ENCODE measurements at regions not wholly inside any gene's neighbourhood (a gene's known extent, or its start where the extent isn't known, plus 50 kb on each side); places are given as distances from the start of the nearest gene placed in this dataset.
A peak's percentile ranks its signal among the peaks of the same experiment; 100 is the strongest.

- Histone ChIP-seq H3K4me3 (ENCODE audit: low read depth, low read length) (no peak overlapping the region), H3K36me3 (ENCODE audit: control insufficient read depth, insufficient read depth, low read length) (no peaks in the 10 kb centered on the region), H3K27me3 (ENCODE audit: control insufficient read depth, insufficient read depth, low read length) (no peaks in the 10 kb centered on the region)
- DNase-seq (ENCODE audit: low read depth): peak; percentile 37
- no peak for TF ChIP-seq CTCF (IDR thresholded peaks at IDR 0.05; ENCODE audit: insufficient read depth, low read length, poor library complexity, severe bottlenecking)
These were observed 312.0 kb upstream of the EDIL3 start for GRCh38 chr5:84696651-84697050.

GRCh38 chr5:84695330-84695729 lies 310.6 kb upstream of the EDIL3 start:
- no peak for TF ChIP-seq CTCF (IDR thresholded peaks at IDR 0.05; ENCODE audit: insufficient read depth, low read length, poor library complexity, severe bottlenecking)
- Histone ChIP-seq H3K36me3 (ENCODE audit: control insufficient read depth, insufficient read depth, low read length) (no peaks in the 10 kb centered on the region), H3K4me3 (ENCODE audit: low read depth, low read length) (no peak overlapping the region), H3K27me3 (ENCODE audit: control insufficient read depth, insufficient read depth, low read length) (no peaks in the 10 kb centered on the region)
- no peak for DNase-seq (ENCODE audit: low read depth)

GRCh38 chr5:84693256-84693655 lies 308.6 kb upstream of the EDIL3 start:
- no peak overlapping the region for H3K4me3 ChIP-seq (ENCODE audit: low read depth, low read length)
- H3K36me3 ChIP-seq (ENCODE audit: control insufficient read depth, insufficient read depth, low read length): no peaks in the 10 kb centered on the region
- TF ChIP-seq CTCF (IDR thresholded peaks at IDR 0.05; ENCODE audit: insufficient read depth, low read length, poor library complexity, severe bottlenecking): no peak
- DNase-seq (ENCODE audit: low read depth): no peak
- no peaks in the 10 kb centered on the region for H3K27me3 ChIP-seq (ENCODE audit: control insufficient read depth, insufficient read depth, low read length)

GRCh38 chr5:84688566-84688965 lies 303.9 kb upstream of the EDIL3 start:
- DNase-seq (ENCODE audit: low read depth): no peak
- TF ChIP-seq CTCF (IDR thresholded peaks at IDR 0.05; ENCODE audit: insufficient read depth, low read length, poor library complexity, severe bottlenecking): no peak
- Histone ChIP-seq H3K27me3 (ENCODE audit: control insufficient read depth, insufficient read depth, low read length) (no peaks in the 10 kb centered on the region), H3K4me3 (ENCODE audit: low read depth, low read length) (no peak overlapping the region), H3K36me3 (ENCODE audit: control insufficient read depth, insufficient read depth, low read length) (no peaks in the 10 kb centered on the region)

- no peak for TF ChIP-seq CTCF (IDR thresholded peaks at IDR 0.05; ENCODE audit: insufficient read depth, low read length, poor library complexity, severe bottlenecking)
- H3K4me3 ChIP-seq (ENCODE audit: low read depth, low read length): no peak overlapping the region
- H3K27me3 ChIP-seq (ENCODE audit: control insufficient read depth, insufficient read depth, low read length): no peaks in the 10 kb centered on the region
- H3K36me3 ChIP-seq (ENCODE audit: control insufficient read depth, insufficient read depth, low read length): no peaks in the 10 kb centered on the region
- DNase-seq (ENCODE audit: low read depth): no peak
These were observed 300.6 kb upstream of the EDIL3 start for GRCh38 chr5:84685121-84685894.

GRCh38 chr5:84683594-84683993 lies 298.9 kb upstream of the EDIL3 start:
- TF ChIP-seq CTCF (IDR thresholded peaks at IDR 0.05; ENCODE audit: insufficient read depth, low read length, poor library complexity, severe bottlenecking): no peak

More at GRCh38 chr5:84683594-84683993, 298.9 kb upstream of the EDIL3 start:
- no peak for DNase-seq (ENCODE audit: low read depth)
- Histone ChIP-seq H3K36me3 (ENCODE audit: control insufficient read depth, insufficient read depth, low read length) (no peaks in the 10 kb centered on the region), H3K4me3 (ENCODE audit: low read depth, low read length) (no peak overlapping the region), H3K27me3 (ENCODE audit: control insufficient read depth, insufficient read depth, low read length) (no peaks in the 10 kb centered on the region)
